GM18519 (cell line): ENCODE measurements at regions not wholly inside any gene's neighbourhood (a gene's known extent, or its start where the extent isn't known, plus 50 kb on each side); places are given as distances from the start of the nearest gene placed in this dataset.
A peak's percentile ranks its signal among the peaks of the same experiment; 100 is the strongest.

Experiments
- ATAC-seq: cut with Tn5 transposase; IDR thresholded peaks from one replicate; pipeline ENCODE4 v1.9.1; 2021; ENCODE audit warnings: mild to moderate bottlenecking, moderate library complexity; ENCODE audit not compliant: unreplicated experiment, low FRiP score

DNA sequence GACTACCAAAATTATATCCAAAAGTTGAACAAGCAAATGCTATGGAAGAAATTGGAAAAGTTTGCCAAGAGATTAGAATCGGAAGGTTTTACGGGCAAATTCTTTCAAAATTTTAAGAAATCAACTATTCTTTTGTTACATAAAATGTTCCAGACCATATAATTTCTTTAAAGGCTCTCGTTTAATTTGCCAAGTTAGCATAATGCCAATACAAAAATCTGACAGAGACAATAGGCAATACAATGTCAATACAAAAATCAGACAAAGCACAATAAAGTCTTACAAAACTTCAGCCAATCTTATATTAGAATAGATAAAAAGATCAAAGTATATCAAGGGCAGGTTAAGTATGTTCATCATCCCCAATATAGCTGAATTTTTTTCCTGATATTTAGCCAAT, 224.2 kb downstream of the BCL11A start:
- no peak for ATAC-seq

GRCh38 chr2:60324536-60324935, 228.9 kb downstream of the BCL11A start:
- ATAC-seq, result no peak

GRCh38 chr2:60321816-60322215, 231.6 kb downstream of the BCL11A start:
- no peak for ATAC-seq

DNA sequence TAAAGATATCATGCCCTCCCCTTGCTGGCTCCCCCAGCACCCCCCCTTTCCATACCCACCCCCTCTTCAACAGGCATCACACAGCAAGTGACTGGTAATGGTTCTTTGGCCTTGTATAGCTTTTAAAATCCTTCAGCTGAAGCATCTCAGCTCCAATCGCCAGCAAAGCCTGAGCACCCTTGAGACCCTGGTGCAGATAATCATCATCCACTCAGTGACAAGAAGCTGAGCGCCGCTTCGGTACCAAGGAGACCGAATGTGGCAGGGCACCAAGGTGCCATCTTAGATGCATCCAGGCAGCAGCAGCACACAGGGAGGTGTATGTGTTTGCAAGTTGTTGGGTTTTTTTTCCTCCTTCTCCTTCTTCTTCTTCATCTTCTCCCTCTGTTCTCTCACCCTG, 232.7 kb downstream of the BCL11A start:
- no peak for ATAC-seq

DNA sequence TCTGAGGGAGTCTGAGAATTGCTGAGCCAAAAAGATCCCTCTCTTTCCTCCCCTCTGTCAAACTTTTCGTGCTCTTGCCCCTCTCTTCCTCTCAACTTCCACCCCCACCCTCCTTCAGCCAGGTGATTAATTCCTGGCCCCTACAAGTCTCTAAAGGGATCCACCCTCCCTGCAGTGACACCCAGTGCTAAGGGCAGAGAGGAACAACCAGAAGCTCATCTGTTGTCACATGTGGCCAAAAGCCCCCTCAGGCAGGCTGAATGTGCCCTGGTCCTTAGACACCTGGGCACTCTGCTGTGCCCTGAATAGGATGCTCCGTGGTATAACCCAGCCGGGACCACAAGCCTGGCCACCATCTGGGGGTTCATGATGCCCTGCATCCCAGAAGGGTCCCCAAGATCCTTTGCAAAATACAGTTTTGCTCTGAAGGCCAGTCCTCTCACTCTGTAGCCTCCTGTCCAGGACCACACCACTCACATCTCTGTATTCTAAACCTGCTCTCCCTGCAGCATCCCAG, 234.4 kb downstream of the BCL11A start:
- no peak for ATAC-seq

DNA sequence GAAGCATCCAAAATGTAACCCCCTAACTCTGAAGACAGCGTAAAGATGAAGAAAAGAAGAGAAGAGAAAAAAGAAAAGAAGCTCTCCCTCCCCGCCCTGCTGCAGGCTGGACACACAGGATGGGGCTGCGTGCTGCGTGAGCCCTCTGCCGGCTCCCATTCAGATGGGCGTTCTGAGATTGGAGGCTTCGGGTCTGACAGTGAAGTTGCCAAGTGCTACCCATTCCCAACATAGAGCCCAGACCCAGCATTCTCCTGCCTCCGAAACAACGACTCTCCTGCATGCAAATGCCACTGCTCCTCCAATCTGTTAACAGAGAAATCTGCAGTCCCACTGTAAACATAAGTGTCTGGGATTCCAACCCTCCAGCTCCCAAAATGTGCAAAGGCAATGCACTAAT, 234.9 kb downstream of the BCL11A start:
- no peak for ATAC-seq

DNA sequence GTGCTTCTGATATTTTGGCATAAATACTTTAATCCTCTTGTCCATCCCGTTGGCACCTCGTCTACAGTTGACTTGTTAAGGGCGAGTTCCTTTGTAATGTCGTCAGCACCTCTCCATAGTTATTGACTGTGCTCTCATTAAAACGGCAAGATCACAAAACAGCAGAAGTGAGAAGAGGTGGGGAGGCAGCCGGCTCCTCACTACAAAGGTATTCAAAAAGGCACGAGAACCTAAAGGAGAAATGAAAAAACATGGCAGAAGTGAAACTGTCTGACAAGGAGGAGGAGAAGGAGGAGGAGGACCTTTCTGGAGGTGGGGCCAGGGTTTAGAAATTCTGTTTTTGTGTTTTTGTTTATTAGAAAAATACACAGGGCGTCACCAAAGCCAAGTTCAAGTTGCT, 235.6 kb downstream of the BCL11A start:
- ATAC-seq, result peak; percentile 84

GRCh38 chr2:60317034-60317386, 236.4 kb downstream of the BCL11A start:
- ATAC-seq, result no peak

- no peak for ATAC-seq
Observed at GRCh38 chr2:60316381-60317033, 236.9 kb downstream of the BCL11A start.

- no peak for ATAC-seq
Observed at GRCh38 chr2:60313470-60314172, 239.8 kb downstream of the BCL11A start.

- ATAC-seq, result peak; percentile 64
Observed at GRCh38 chr2:60312618-60313017, 240.8 kb downstream of the BCL11A start.

- peak; percentile 53 for ATAC-seq
Observed at GRCh38 chr2:60311524-60311923, 241.9 kb downstream of the BCL11A start.

GRCh38 chr2:60309941-60310660, 243.4 kb downstream of the BCL11A start:
- ATAC-seq, result no peak

DNA sequence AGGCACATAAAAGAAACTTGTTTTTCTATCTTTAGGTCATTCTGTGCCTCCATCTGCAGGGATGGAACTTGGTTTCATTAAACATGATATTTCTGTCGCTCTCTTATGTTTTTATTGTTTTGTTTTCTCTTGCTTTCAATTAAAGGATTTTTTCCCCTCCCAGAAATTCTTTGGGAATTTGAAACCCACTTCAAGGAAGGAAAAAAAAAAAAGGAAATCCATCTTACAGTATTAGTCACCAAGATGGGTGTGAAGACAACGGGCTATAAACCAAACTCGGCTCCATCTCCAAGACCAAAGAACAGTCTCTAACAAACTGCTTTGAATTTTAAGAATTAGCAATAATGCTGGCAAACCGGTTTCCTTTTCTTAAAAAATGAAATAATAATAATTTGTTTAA, 244.1 kb downstream of the BCL11A start:
- ATAC-seq, result no peak

- ATAC-seq, result no peak
Observed at GRCh38 chr2:60306267-60306861, 247.1 kb downstream of the BCL11A start.

- no peak for ATAC-seq
Observed at GRCh38 chr2:60303680-60304079, 249.8 kb downstream of the BCL11A start.

GRCh38 chr2:60302377-60303126, 250.9 kb downstream of the BCL11A start:
- ATAC-seq, result no peak

GRCh38 chr2:60301726-60302125, 251.7 kb downstream of the BCL11A start:
- ATAC-seq, result no peak

DNA sequence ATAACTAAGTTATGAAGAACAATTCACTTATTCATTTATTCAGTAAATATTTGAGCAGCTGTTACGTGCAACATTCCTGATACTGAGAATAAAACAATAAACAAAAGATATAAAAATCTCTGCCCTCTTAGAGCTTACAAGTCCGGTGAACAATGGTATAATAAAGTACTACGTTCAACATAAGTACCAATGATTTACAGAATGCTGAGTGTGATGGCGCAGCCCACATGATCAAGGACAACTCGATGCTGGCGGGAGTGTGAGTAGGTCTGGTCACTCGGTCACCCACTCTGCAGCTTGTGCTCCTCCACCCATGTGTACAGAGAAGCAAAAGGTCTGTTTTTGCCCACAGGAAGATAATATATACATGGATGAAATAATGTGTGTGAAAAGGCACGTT, 254.3 kb downstream of the BCL11A start:
- ATAC-seq, result no peak

- ATAC-seq, result no peak
Observed at GRCh38 chr2:60298006-60298696, 255.3 kb downstream of the BCL11A start.
